B cell (primary cell): ENCODE measurements at regions not wholly inside any gene's neighbourhood (a gene's known extent, or its start where the extent isn't known, plus 50 kb on each side); places are given as distances from the start of the nearest gene placed in this dataset.

Source experiments
- EZH2 ChIP-seq: IDR thresholded peaks from 2 replicates; pipeline ENCODE4 v1.6.1; 2012; ENCODE audit warnings: borderline replicate concordance, low read depth, mild to moderate bottlenecking, moderate library complexity, low read length; ENCODE audit not compliant: insufficient read depth, poor library complexity, severe bottlenecking
- TF ChIP-seq, protein P1 (sequence below): fragments of 200-600 bp; IDR thresholded peaks from one replicate; pipeline ENCODE4 v1.8.0; 2022; ENCODE audit warnings: antibody characterized with exemption, mild to moderate bottlenecking

DNA sequence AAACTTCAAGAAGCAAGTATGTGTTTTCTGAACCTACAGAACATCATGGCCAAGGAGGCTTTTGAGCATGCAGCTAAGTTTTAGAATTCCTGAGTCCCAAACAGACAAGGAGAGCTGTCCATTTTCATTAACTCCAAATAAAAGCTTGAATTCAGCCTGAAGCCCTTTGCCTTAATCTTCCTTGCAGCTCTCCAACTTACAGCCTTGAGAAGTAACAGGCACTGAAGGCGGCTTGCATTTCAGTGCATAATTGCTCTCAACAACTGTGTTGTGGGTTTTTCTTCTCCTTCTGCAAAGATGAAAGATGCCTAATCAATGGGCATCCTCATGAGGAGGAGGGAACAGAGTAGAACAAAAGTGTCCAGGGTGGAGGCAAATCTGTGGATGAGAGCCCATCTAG is 286.0 kb downstream of the FAT3 start:
- TF ChIP-seq, protein P1, sequence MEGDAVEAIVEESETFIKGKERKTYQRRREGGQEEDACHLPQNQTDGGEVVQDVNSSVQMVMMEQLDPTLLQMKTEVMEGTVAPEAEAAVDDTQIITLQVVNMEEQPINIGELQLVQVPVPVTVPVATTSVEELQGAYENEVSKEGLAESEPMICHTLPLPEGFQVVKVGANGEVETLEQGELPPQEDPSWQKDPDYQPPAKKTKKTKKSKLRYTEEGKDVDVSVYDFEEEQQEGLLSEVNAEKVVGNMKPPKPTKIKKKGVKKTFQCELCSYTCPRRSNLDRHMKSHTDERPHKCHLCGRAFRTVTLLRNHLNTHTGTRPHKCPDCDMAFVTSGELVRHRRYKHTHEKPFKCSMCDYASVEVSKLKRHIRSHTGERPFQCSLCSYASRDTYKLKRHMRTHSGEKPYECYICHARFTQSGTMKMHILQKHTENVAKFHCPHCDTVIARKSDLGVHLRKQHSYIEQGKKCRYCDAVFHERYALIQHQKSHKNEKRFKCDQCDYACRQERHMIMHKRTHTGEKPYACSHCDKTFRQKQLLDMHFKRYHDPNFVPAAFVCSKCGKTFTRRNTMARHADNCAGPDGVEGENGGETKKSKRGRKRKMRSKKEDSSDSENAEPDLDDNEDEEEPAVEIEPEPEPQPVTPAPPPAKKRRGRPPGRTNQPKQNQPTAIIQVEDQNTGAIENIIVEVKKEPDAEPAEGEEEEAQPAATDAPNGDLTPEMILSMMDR: no peak
- TF ChIP-seq EZH2: no peak
